Effector memory CD4-positive, alpha-beta T cell (primary cell): ENCODE measurements at regions not wholly inside any gene's neighbourhood (a gene's known extent, or its start where the extent isn't known, plus 50 kb on each side); places are given as distances from the start of the nearest gene placed in this dataset.
"Not testable (repeated sequence)": the region's sequence is repeated elsewhere in the genome, so short reads cannot be mapped to it uniquely, and the experiment has no call there.

Experiments
- DNase-seq, 3 donors: peaks; one replicate each; pipeline ENCODE4 v3.0.0-alpha.2; 2020
- H3K27ac ChIP-seq: 2 replicates; pipeline ENCODE4 v1.7.0; 2013; ENCODE audit warnings: mild to moderate bottlenecking, low read length, moderate library complexity; ENCODE audit not compliant: insufficient read depth, poor library complexity, severe bottlenecking
- H3K27me3 ChIP-seq: replicated peaks from 2 replicates; pipeline ENCODE4 v1.7.0; 2013; ENCODE audit warnings: mild to moderate bottlenecking, low read length; ENCODE audit not compliant: insufficient read depth, control insufficient read depth, poor library complexity, severe bottlenecking
- H3K36me3 ChIP-seq: 2 replicates; pipeline ENCODE4 v1.7.0; 2013; ENCODE audit warnings: mild to moderate bottlenecking, low read length, moderate library complexity; ENCODE audit not compliant: control insufficient read depth, insufficient read depth
- H3K4me1 ChIP-seq: 2 replicates; pipeline ENCODE4 v1.7.0; 2013; ENCODE audit warnings: low read length, mild to moderate bottlenecking; ENCODE audit not compliant: control insufficient read depth, insufficient read depth, poor library complexity, severe bottlenecking
- H3K4me3 ChIP-seq: 2 replicates; pipeline ENCODE4 v1.7.0; 2013; ENCODE audit warnings: low read length, low read depth, mild to moderate bottlenecking; ENCODE audit not compliant: insufficient read depth, poor library complexity, severe bottlenecking
- H3K9me3 ChIP-seq: 2 replicates; pipeline ENCODE4 v1.7.0; 2013; ENCODE audit warnings: mild to moderate bottlenecking, low read length, moderate library complexity; ENCODE audit not compliant: control insufficient read depth

- Histone ChIP-seq H3K27me3 (no peaks in the 10 kb centered on the region), H3K27ac (no peak overlapping the region), H3K4me3 (no peak overlapping the region), H3K4me1 (no peaks in the 10 kb centered on the region), H3K36me3 (no peaks in the 10 kb centered on the region), H3K9me3 (no peaks in the 10 kb centered on the region)
- DNase-seq, result no peak
Observed at GRCh38 chr1:65541865-65542264, 121.4 kb downstream of the LEPR start.

GRCh38 chr1:65542592-65542991 is 122.1 kb downstream of the LEPR start:
- not testable (repeated sequence) for H3K9me3 ChIP-seq, H3K4me3 ChIP-seq, H3K36me3 ChIP-seq, H3K4me1 ChIP-seq, H3K27me3 ChIP-seq, DNase-seq, H3K27ac ChIP-seq

- H3K4me3 ChIP-seq, H3K36me3 ChIP-seq, H3K27ac ChIP-seq, H3K9me3 ChIP-seq, H3K27me3 ChIP-seq, H3K4me1 ChIP-seq, DNase-seq: not testable (repeated sequence)
Observed at GRCh38 chr1:65550306-65551010, 130.0 kb downstream of the LEPR start.

- H3K9me3 ChIP-seq, H3K27ac ChIP-seq, DNase-seq, H3K27me3 ChIP-seq, H3K4me3 ChIP-seq, H3K4me1 ChIP-seq, H3K36me3 ChIP-seq: not testable (repeated sequence)
Observed at GRCh38 chr1:65552484-65552883, 132.0 kb downstream of the LEPR start.

DNA sequence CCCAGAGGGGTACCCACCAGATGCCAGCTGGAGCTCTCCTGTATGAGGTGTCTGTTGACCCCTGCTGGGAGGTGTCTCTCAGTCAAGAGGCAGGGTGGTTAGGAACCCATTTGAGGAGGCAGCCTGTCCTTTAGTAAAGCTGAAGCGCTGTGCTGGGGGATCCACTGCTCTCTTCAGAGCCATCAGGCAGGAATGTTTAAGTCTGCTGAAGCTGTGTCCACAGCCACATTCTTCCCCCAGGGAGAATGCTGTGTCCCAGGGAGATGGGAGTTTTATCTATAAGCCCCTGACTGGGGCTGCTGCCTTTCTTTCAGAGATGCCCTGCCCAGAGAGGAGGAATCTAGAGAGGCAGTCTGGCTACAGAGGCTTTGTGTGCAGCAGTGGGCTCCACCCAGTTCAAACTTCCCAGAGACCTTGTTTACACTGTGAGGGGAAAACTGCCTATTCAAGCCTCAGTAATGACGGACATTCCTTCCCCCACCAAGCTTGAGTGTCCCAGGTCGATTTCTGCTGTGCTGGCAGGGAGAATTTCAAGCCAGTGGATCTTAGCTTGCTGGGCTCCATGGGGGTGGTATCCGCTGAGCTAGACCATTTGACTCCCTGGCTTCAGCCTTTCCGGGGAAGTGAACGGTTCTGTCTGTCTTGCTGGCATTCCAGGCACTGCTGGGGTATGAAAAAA is 133.8 kb downstream of the LEPR start:
- not testable (repeated sequence) for H3K27me3 ChIP-seq, H3K27ac ChIP-seq, H3K4me3 ChIP-seq, DNase-seq, H3K36me3 ChIP-seq, H3K9me3 ChIP-seq, H3K4me1 ChIP-seq

GRCh38 chr1:65554829-65555228 is 134.4 kb downstream of the LEPR start:
- H3K27ac ChIP-seq, result no peak overlapping the region
- H3K27me3 ChIP-seq, result no peaks in the 10 kb centered on the region
- no peak for DNase-seq
- H3K9me3 ChIP-seq, result no peaks in the 10 kb centered on the region
- H3K36me3 ChIP-seq, result no peaks in the 10 kb centered on the region
- H3K4me3 ChIP-seq, result no peak overlapping the region
- no peaks in the 10 kb centered on the region for H3K4me1 ChIP-seq

DNA sequence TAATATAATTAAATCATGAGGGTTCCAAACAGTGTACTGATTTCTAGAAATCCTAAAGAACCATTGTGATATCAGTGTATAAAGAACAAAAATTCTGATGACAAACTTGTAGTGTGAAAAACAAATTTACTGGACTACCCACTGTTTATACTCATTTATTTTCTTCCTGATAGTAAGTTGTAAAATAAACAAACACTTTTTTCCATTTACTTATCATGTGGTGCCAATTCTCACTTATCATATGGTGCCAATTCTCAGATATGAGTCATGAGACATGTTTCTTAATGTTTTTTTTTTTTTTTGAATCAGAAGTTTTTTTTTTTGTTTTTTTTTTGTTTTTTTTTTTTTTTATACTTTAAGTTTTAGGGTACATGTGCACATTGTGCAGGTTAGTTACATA is 137.7 kb downstream of the LEPR start:
- Histone ChIP-seq H3K36me3 (no peaks in the 10 kb centered on the region), H3K27me3 (no peaks in the 10 kb centered on the region), H3K9me3 (no peaks in the 10 kb centered on the region), H3K4me3 (no peak overlapping the region), H3K4me1 (no peaks in the 10 kb centered on the region), H3K27ac (no peak overlapping the region)
- no peak for DNase-seq

GRCh38 chr1:65564493-65564892 is 144.0 kb downstream of the LEPR start:
- Histone ChIP-seq H3K27me3 (no peaks in the 10 kb centered on the region), H3K9me3 (no peaks in the 10 kb centered on the region), H3K27ac (no peak overlapping the region), H3K4me3 (no peak overlapping the region), H3K4me1 (no peaks in the 10 kb centered on the region), H3K36me3 (no peaks in the 10 kb centered on the region)
- DNase-seq, result no peak

DNA sequence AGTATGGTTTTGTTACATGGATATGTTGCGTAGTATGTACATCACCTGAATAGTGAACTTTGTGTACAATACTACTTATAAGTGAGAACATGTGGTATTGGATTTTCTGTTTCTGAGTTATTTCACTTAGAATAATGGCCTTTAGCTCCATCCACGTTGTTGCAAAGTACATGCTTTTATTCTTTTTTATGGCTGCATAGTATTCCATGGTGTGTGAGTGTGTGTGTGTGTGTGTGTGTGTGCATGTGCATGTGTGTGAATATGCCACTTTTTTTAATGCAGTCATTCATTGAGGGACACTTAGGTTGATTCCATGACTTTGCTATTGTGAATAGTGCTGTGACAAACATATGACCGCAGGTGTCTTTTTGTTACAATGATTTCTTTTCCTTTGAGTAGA is 147.8 kb downstream of the LEPR start:
- Histone ChIP-seq H3K27ac (no peak overlapping the region), H3K4me3 (no peak overlapping the region), H3K9me3 (no peaks in the 10 kb centered on the region), H3K36me3 (no peaks in the 10 kb centered on the region), H3K27me3 (no peaks in the 10 kb centered on the region), H3K4me1 (no peaks in the 10 kb centered on the region)
- no peak for DNase-seq

GRCh38 chr1:65572701-65573421 is 152.4 kb downstream of the LEPR start:
- no peak for DNase-seq
- Histone ChIP-seq H3K4me1 (no peaks in the 10 kb centered on the region), H3K9me3 (no peaks in the 10 kb centered on the region), H3K36me3 (no peaks in the 10 kb centered on the region), H3K27me3 (no peaks in the 10 kb centered on the region), H3K4me3 (no peak overlapping the region), H3K27ac (no peak overlapping the region)
